ENCODE measurements at regions not wholly inside any gene's neighbourhood (a gene's known extent, or its start where the extent isn't known, plus 50 kb on each side); places are given as distances from the start of the nearest gene placed in this dataset.

DNA sequence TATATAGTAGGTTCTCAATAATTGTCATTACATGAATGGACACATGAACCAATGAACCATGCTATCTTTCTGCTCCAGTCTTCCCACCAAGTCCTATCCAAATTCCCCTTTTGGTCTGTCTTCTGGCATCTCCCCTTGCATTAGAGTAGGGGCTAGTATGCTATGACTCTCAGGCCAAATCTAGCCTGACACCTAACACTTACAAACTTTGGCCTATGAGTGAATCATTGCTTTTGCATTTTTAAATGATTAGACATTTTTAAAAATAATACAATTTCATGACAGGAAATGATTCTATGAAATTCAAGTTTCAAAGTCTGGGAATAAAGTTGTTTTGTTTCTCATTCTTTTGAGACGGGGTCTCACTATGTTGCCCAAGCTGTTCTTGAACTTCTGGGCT lies 102.5 kb upstream of the MAF start:
- H3K27me3 Mint-ChIP-seq: peaks cover 0 to 3% (median 0%) of the 10 kb centered on the region in 5 donors
- DNase-seq (no peak), ATAC-seq (no peak)
- POLR2A ChIA-PET: no interaction called here
- no peaks in the 10 kb centered on the region for H3K4me1 Mint-ChIP-seq
- no peak overlapping the region for H3K27ac Mint-ChIP-seq
- no peak overlapping the region for H3K4me3 Mint-ChIP-seq
- H3K9me3 Mint-ChIP-seq: peaks cover 0 to 2% (median 0%) of the 10 kb centered on the region in 9 donors
- H3K36me3 Mint-ChIP-seq: no peaks in the 10 kb centered on the region

DNA sequence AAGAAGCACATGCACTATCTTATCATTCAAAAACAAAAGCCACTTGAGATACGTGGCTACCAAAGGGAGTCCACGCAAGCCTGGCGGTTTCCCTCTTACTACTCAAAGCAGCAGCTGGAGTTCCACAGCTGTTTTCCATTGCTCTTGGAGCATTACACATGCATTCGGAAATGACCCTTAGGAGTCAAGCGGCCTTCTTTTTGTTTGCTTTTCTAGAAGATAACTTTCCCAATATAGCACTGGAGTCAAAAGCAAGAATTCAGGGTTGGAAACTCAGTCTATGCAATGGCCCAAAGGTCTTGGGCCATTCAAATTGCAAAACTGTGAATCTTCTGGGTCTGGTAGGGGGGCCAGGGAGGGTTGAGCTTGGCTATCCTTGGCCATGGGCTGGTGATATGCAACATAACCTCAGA lies 97.8 kb upstream of the MAF start:
- H3K4me3 Mint-ChIP-seq: no peak overlapping the region
- POLR2A ChIA-PET: no interaction called here
- no peak for ATAC-seq
- H3K27me3 Mint-ChIP-seq: peaks cover 0 to 5% (median 0%) of the 10 kb centered on the region in 5 donors
- no peaks in the 10 kb centered on the region for H3K4me1 Mint-ChIP-seq
- H3K9me3 Mint-ChIP-seq: peaks cover 4 to 14% (median 11%) of the 10 kb centered on the region in 9 donors
- peaks cover 0 to 9% (median 0%) of the 10 kb centered on the region in 3 donors for H3K36me3 Mint-ChIP-seq
- DNase-seq: no peak
- H3K27ac Mint-ChIP-seq: no peak overlapping the region

DNA sequence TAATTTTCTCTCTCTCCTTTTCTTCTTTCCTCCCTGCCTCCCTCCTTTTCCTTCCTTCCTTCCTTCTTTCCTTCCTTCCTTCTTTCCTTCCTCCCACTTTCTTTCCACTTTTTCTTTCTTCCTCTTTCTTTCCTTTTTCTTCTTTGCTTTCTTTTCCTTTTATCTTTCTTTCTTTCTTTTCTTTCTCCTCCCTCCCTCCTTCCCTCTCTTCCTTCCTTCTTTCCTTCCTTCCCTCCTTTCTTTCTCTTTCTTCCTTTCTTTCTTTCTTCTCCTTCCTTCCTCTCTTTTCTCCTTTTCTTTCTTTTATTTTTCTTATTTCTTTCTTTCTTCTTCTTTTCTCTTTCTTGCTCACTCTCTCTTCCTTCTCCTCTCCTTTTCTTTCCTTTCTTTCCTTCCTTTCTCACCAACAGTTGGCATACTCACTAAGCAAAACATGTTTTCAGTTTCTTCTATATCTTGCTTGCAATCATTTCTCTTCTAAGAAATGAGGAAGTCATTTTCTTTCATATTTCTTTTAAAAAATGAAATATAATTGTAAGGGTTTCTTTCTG lies 97.1 kb upstream of the MAF start:
- Mint-ChIP-seq H3K27me3 (peaks cover 0 to 5% (median 0%) of the 10 kb centered on the region in 5 donors), H3K9me3 (peaks cover 4 to 18% (median 13%) of the 10 kb centered on the region in 9 donors), H3K27ac (no peak overlapping the region), H3K4me3 (no peak overlapping the region), H3K4me1 (no peaks in the 10 kb centered on the region), H3K36me3 (peaks cover 0 to 9% (median 0%) of the 10 kb centered on the region in 3 donors)
- POLR2A ChIA-PET: interaction anchor here (0.7 kb wide), 1 partner anchor 13 kb away, joined by 3 read pairs; no protein-coding TSS in a partner anchor
- ATAC-seq (no peak), DNase-seq (no peak)

DNA sequence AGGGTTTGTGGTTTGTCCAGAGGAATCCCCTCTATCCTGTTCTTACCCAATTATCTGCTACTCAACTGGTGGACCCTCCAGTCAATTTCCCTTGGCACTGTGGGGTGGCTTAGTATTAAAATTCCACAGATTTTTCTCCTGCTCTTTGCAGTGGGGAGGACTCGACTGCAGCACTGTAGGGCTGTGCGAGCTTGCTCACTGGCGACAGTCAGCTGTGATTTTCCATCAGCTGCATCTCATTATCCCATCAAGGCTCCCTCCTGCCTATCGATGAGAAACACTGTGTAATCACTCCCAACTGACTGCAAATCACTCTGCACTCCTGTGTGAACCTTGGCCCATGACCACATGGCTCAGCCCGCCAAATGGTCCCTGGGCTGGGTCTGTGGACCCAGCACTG lies 90.5 kb upstream of the MAF start:
- ATAC-seq (no peak), DNase-seq (no peak)
- Mint-ChIP-seq H3K4me3 (no peak overlapping the region), H3K4me1 (no peaks in the 10 kb centered on the region), H3K36me3 (peaks cover 0 to 9% (median 0%) of the 10 kb centered on the region in 3 donors), H3K9me3 (peaks cover 0 to 21% (median 12%) of the 10 kb centered on the region in 9 donors), H3K27ac (no peak overlapping the region), H3K27me3 (no peaks in the 10 kb centered on the region)
- POLR2A ChIA-PET: no interaction called here

DNA sequence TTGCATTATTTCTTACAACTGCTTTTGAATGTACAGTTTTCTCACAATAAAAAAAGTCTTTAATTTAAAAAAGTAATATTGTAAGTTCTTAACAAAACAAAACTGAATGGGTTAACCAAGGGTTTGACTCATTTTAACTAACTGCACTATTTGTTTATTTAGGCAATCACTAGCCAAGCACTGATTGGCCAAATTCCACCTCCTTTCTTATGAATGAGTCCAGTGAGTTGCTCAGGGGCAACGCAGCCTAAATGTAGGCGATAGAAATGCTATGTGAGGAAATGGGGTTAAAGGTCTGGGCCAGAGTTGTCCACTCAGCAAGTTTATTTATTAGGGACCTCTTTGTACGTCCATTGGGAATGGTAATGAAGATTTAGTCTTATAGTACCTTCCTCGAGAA lies 89.6 kb upstream of the MAF start:
- H3K27me3 Mint-ChIP-seq: no peaks in the 10 kb centered on the region
- DNase-seq (no peak), ATAC-seq (no peak)
- no peaks in the 10 kb centered on the region for H3K4me1 Mint-ChIP-seq
- peaks cover 0 to 21% (median 12%) of the 10 kb centered on the region in 9 donors for H3K9me3 Mint-ChIP-seq
- no peak overlapping the region for H3K4me3 Mint-ChIP-seq
- POLR2A ChIA-PET: no interaction called here
- H3K36me3 Mint-ChIP-seq: peaks cover 0 to 9% (median 0%) of the 10 kb centered on the region in 3 donors
- no peak overlapping the region for H3K27ac Mint-ChIP-seq

DNA sequence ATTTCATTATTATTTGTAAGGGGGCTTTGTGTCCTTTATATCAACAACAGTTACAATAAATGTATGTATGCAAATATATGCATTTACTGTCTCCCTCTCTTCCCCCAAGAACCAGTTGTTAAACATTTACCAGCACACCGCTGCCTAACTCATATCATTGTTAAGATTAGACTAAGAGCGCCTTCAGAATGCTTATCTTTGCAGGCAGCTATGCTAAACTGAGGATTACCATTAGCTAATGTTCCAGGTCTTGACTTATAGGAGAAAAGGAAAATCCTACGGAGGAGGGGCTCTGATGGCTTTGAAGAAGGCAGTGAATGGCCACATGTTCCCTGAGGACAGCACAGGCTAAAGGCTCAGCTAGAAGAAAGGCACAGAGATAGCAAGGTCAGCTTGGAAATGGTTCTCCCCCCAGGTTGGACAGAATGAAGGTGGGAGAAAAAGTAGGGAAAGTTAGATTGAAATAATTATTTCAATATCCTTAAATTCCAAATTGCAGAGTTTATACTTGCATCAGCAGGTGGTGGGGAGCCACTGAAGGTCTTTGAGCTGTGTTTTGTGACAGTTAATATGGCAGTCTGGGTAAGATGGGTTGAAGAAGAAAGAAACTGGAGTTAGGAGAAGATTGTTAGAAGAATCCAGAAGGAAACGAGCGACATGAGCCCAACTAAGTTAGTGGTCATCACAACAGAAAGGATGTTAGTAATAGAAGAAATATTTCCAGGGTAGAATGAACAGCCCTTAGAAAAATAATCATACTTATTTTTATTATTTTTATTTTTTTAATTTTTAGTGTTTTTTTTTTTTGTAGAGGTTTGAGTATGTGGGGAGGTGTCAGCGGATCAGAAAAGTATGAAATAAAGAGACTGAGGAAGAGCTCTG lies 87.0 kb upstream of the MAF start:
- Mint-ChIP-seq H3K27ac (no peak overlapping the region), H3K4me3 (no peak overlapping the region), H3K27me3 (peaks cover 0 to 1% (median 0%) of the 10 kb centered on the region in 5 donors), H3K36me3 (no peaks in the 10 kb centered on the region), H3K4me1 (no peaks in the 10 kb centered on the region), H3K9me3 (peaks cover 0 to 6% (median 0%) of the 10 kb centered on the region in 9 donors)
- ATAC-seq (no peak), DNase-seq (no peak)
- POLR2A ChIA-PET: no interaction called here

DNA sequence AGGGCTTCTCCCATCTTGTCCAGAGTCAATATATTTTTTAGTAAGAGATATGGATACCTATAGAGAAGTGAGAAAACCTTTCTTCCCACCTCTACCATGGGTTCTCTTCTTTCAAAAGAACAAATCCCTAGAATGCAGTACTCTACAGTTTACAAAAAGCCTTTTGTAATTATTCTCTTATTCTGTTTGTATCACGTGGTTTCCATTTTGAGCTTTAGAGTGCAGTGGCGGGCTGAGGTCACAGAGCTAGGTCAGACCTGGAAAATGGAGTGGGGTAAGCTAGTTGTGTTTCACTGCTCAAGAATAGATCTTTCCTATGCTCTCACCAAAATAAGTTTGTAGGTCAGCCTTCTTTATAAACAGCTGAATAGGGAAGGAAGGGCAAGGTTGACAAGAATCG lies 85.3 kb upstream of the MAF start:
- Mint-ChIP-seq H3K9me3 (peaks cover 0 to 6% (median 0%) of the 10 kb centered on the region in 9 donors), H3K4me3 (no peak overlapping the region), H3K4me1 (no peaks in the 10 kb centered on the region), H3K27me3 (peaks cover 0 to 1% (median 0%) of the 10 kb centered on the region in 5 donors), H3K36me3 (no peaks in the 10 kb centered on the region), H3K27ac (no peak overlapping the region)
- POLR2A ChIA-PET: no interaction called here
- ATAC-seq: no peak
- no peak for DNase-seq

DNA sequence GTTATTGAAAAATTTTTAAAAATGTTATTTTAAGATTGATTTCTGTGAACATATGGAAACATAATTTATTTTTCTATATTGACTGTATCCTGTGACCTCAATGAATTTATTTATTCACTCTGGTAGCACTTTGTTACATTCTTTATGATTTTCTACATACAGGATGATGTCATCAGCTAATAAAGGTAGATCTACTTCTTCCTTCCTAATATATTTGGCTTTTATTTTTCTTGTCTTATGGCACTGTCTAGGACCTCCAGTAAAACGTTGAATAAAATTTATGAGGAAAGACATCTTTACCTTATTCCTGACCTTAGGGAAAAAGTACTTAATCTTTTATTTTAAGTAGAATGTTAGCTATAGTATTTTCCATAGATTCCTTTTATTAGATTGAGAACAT lies 78.8 kb upstream of the MAF start:
- Mint-ChIP-seq H3K27ac (no peak overlapping the region), H3K27me3 (no peaks in the 10 kb centered on the region)
- POLR2A ChIA-PET: no interaction called here

DNA sequence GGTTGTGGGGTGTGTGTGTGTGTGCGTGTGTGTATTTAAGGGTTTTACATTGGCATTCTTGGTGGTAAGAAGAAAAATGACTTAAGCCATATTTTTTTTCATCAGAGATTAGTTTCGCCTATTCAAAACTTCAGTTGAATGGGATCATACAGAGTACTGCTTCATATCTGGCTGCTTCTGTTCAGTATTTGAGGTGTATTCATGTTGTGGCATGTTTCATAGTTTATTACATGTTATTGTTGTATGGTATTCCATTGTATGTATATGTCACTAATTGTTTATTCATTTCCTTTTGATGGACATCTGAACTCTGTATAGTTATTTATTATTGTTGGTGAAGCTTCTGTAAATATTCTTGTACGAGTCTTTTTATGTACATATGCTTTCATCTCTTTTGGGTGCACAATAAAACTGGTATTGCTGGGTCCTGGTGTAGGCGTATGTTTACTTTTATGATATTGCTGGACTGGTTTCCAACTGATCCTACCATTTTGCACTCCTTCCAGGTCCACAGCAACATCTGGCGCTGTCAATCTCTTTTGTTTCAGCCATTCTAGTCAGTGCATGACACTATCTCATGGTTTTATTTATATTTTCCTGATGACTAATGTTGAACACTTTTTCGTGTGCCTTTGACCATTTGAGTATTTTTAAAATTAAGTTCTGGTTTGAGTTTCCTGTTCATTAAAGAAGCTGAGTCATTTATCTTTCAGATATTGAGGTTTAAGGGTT lies 77.4 kb upstream of the MAF start:
- POLR2A ChIA-PET: no interaction called here
- DNase-seq (no peak), ATAC-seq (no peak)
- Mint-ChIP-seq H3K27me3 (no peaks in the 10 kb centered on the region), H3K4me3 (no peak overlapping the region), H3K4me1 (no peaks in the 10 kb centered on the region), H3K36me3 (no peaks in the 10 kb centered on the region), H3K27ac (no peak overlapping the region), H3K9me3 (peaks cover 0 to 3% (median 0%) of the 10 kb centered on the region in 9 donors)

More for the DNA sequence above, 78.8 kb upstream of the MAF start:
- Mint-ChIP-seq H3K4me3 (no peak overlapping the region), H3K9me3 (peaks cover 0 to 6% (median 0%) of the 10 kb centered on the region in 9 donors), H3K36me3 (no peaks in the 10 kb centered on the region), H3K4me1 (no peaks in the 10 kb centered on the region)
- ATAC-seq (no peak), DNase-seq (no peak)

DNA sequence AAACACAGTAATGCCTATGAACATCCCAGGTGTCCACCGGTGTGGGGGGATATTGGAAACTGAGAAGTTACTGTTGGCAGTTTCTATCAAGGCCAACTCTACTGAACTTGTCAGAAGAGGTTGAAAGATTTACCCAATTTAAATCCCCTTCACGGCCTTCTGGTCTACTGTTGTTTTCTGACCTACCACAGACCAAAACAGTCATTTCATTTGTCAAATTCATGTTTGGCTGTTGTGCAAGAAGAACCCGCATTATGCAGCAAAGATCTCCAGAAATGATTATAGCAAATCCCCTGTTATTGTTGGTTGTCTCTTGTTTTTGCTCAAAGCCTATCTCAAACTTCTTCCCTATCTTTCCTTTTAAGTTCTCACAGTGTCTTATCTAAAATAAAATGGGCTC lies 73.1 kb upstream of the MAF start:
- H3K4me1 Mint-ChIP-seq: no peaks in the 10 kb centered on the region
- peaks cover 0 to 19% (median 5%) of the 10 kb centered on the region in 9 donors for H3K9me3 Mint-ChIP-seq
- ATAC-seq: no peak
- no peak for DNase-seq
- POLR2A ChIA-PET: no interaction called here
- H3K4me3 Mint-ChIP-seq: no peak overlapping the region
- peaks cover 0 to 8% (median 4%) of the 10 kb centered on the region in 5 donors for H3K27me3 Mint-ChIP-seq
- H3K36me3 Mint-ChIP-seq: no peaks in the 10 kb centered on the region
- no peak overlapping the region for H3K27ac Mint-ChIP-seq

DNA sequence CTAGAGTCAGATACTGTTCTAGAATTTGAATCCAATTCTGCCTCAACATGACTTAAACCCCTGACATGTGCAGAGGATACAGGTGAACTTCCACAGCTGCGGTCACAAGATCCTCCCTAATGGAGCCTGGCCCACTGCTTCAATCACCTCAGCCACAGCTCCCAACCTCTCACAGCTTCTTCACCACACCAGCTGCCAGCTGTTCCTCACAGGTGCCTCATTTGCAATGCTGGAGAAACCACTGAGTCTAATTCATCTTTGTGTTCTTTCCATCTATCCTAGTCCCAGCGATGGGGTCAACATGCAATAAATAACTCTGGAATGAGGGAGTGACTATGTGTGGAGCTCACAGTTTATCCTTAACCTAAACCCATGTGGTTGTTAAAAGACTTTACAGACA lies 72.0 kb upstream of the MAF start:
- H3K27ac Mint-ChIP-seq: no peak overlapping the region
- POLR2A ChIA-PET: no interaction called here
- DNase-seq (no peak), ATAC-seq (no peak)
- H3K4me3 Mint-ChIP-seq: no peak overlapping the region
- peaks cover 0 to 8% (median 4%) of the 10 kb centered on the region in 5 donors for H3K27me3 Mint-ChIP-seq
- H3K36me3 Mint-ChIP-seq: no peaks in the 10 kb centered on the region
- peaks cover 0 to 19% (median 4%) of the 10 kb centered on the region in 9 donors for H3K9me3 Mint-ChIP-seq
- H3K4me1 Mint-ChIP-seq: no peaks in the 10 kb centered on the region

DNA sequence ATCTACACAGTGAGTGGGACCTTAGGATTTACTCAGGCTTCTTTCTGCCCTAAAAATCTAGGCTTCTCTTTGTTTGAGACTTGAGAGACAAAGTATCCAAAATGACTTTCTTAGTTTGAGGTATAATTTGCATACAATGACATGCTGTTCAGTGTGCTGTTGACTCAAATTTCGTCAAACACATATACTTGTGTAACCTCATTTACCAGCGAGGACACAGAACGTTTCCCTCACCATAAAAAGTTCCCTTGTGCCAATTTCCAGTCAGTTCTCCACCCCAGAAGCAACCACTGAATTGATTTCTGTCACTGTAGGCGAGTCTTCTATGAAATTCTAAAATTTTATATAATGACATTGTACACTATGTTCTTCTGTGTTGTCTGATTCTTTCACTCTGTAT lies 68.0 kb upstream of the MAF start:
- peaks cover 0 to 9% (median 8%) of the 10 kb centered on the region in 5 donors for H3K27me3 Mint-ChIP-seq

DNA sequence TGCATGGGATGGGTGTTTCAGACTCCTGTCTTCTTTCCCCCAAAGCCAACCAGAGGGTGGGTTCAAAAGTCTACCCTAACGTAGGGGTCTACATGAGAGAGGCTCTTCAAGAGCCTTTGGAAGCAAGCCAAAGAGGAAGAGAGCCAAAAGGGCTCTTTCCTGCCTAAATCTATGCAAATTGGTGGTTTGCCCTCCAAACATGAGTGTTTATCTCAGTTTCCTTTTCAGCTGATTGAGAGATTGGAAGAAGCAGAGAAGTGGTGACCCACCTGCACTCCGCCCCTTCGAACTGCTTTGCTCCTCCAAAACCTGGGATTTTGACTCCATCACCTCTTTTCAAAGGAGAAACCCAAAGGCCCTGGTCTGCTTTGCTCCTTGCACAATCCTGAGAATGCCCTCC lies 65.4 kb upstream of the MAF start:
- no peaks in the 10 kb centered on the region for H3K36me3 Mint-ChIP-seq
- no peaks in the 10 kb centered on the region for H3K4me1 Mint-ChIP-seq
- ATAC-seq (no peak), DNase-seq (no peak)
- peaks cover 0 to 8% (median 6%) of the 10 kb centered on the region in 5 donors for H3K27me3 Mint-ChIP-seq
- no peak overlapping the region for H3K27ac Mint-ChIP-seq
- no peak overlapping the region for H3K4me3 Mint-ChIP-seq
- H3K9me3 Mint-ChIP-seq: peaks cover 0 to 19% (median 4%) of the 10 kb centered on the region in 9 donors
- POLR2A ChIA-PET: no interaction called here

More for the DNA sequence above, 68.0 kb upstream of the MAF start:
- ATAC-seq: no peak
- no peaks in the 10 kb centered on the region for H3K36me3 Mint-ChIP-seq
- H3K9me3 Mint-ChIP-seq: peaks cover 0 to 19% (median 4%) of the 10 kb centered on the region in 9 donors
- POLR2A ChIA-PET: no interaction called here
- no peak for DNase-seq
- H3K4me3 Mint-ChIP-seq: no peak overlapping the region
- no peaks in the 10 kb centered on the region for H3K4me1 Mint-ChIP-seq
- H3K27ac Mint-ChIP-seq: no peak overlapping the region

Data from naive thymus-derived CD8-positive, alpha-beta T cell (primary cell).